Spleen (tissue), 11 donors: ENCODE measurements at regions not wholly inside any gene's neighbourhood (a gene's known extent, or its start where the extent isn't known, plus 50 kb on each side); places are given as distances from the start of the nearest gene placed in this dataset.
A peak's percentile ranks its signal among the peaks of the same experiment; 100 is the strongest.

Experiments used
- DNase-seq: peaks from one replicate; pipeline ENCODE4 v3.0.0-alpha.2; 2020
- H3K27ac ChIP-seq, 8 donors: fragments of 200-600 bp; sonication (generic) in 7 of 8; 1 replicate in 4 of 8; 2 replicates in 4 of 8; pipeline versions ENCODE4 v1.5.0 to v1.8.0; 2016 to 2021; ENCODE audit warnings: inconsistent platforms in 4 of 8, mild to moderate bottlenecking in 4 of 8, moderate library complexity in 1 of 8
- H3K27me3 ChIP-seq, 7 donors: fragments of 200-600 bp; sonication (generic) in 6 of 7; replicated peaks in 1 of 7; 1 replicate in 4 of 7; 2 replicates in 3 of 7; pipeline versions ENCODE4 v1.5.0 to v1.8.0; 2016 to 2021; ENCODE audit warnings: inconsistent platforms in 3 of 7, mild to moderate bottlenecking in 1 of 7
- H3K36me3 ChIP-seq, 6 donors: fragments of 200-600 bp; sonication (generic) in 5 of 6; 1 replicate in 4 of 6; 2 replicates in 2 of 6; pipeline versions ENCODE4 v1.5.0 to v1.8.0; 2016 to 2021; ENCODE audit warnings: inconsistent platforms in 2 of 6
- H3K4me1 ChIP-seq, 6 donors: fragments of 200-600 bp; sonication (generic) in 5 of 6; 1 replicate in 3 of 6; 2 replicates in 3 of 6; pipeline versions ENCODE4 v1.5.0 to v1.8.0; 2016 to 2021; ENCODE audit warnings: inconsistent platforms in 3 of 6
- H3K4me3 ChIP-seq, 8 donors: fragments of 200-600 bp; sonication (generic) in 7 of 8; 1 replicate in 4 of 8; 2 replicates in 4 of 8; pipeline versions ENCODE4 v1.5.0 to v1.8.0; 2016 to 2021; ENCODE audit warnings: inconsistent platforms in 4 of 8, mild to moderate bottlenecking in 4 of 8, moderate library complexity in 2 of 8
- H3K9me3 ChIP-seq, 8 donors: fragments of 200-600 bp; sonication (generic) in 7 of 8; 1 replicate in 4 of 8; 2 replicates in 4 of 8; pipeline versions ENCODE4 v1.5.0 to v1.8.0; 2016 to 2021; ENCODE audit warnings: inconsistent platforms in 4 of 8
- POLR2A ChIP-seq, 3 donors: fragments of 450-650 bp; IDR thresholded peaks; one replicate each; pipeline ENCODE4 v1.5.1; 2017; ENCODE audit warnings: antibody characterized with exemption in 3 of 3, mild to moderate bottlenecking in 1 of 3
- POLR2AphosphoS5 ChIP-seq, 3 donors: sonication (generic); formaldehyde crosslinking; IDR thresholded peaks; one replicate each; pipeline ENCODE4 v1.5.1; 2017; ENCODE audit warnings: antibody characterized with exemption in 3 of 3
- WGBS, 5 donors: extraction: QIAGEN DNeasy Blood & Tissue Kit in 3 of 5; methylation state at CpG; one replicate each; pipeline versions ENCODE4 v1.1.5 to v1.1.7; 2013 to 2018; 5-methylcytosine and 5-hydroxymethylcytosine counted together
- intact Hi-C: fragments of 100-400 bp; cut with DNase I; formaldehyde crosslinking; loops from one replicate; pipeline ENCODE4 v1.15.0; 2023; ENCODE audit warnings: low total_unique reads
- TF ChIP-seq, protein P1 (sequence below), 11 experiments: fragments of 200-600 bp in 7 of 11; fragments of 450-650 bp in 4 of 11; sonication (generic) in 4 of 11; IDR thresholded peaks in 8 of 11; conservative IDR thresholded peaks in 3 of 11; 1 replicate in 7 of 11; 2 replicates in 4 of 11; pipeline versions ENCODE4 v1.4.0 to v1.8.0; 2016 to 2021; ENCODE audit warnings: antibody characterized with exemption in 11 of 11, inconsistent platforms in 4 of 11, mild to moderate bottlenecking in 1 of 11
- donor health status: healthy with polysubstance abuse.
- donor health status: DM: no; HTN: no; CAD: no; lungs with moderate emphysema.
- donor health status: DM: no; HTN: no; CAD: no.
- donor health status: Bipolar disorder and iron deficiency.
- donor health status: healthy.
- donor health status: DM: no; HTN: no; CAD: no.
- donor health status: DM: yes; HTN: yes; CAD: no.

DNA sequence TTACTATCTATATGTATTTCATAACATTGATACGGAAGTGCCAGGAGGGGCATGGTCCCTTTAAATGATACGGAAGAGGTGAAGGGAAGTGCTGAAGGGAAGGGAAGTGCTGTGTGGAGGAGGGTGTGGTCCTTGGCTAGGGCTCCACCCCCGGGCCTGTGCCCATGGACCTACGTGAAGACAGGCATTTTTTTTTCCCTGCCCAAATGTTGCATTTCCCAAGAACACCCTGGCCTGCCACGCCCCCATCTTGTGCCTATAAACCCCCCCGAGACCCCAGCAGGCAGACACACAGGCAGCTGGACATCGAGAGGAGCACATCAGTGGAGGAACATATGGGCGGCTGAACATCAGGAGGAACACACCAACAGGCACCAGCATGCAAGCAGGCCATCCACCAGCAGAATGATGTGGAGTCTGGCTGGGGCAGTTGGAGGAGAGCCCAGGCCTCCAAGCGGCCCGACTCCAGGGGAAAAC, 134.1 kb downstream of the SLC41A2 start:
- Histone ChIP-seq H3K36me3 (no peaks in the 10 kb centered on the region), H3K4me3 (no peak overlapping the region), H3K27ac (peak overlapping the region in 1 of 8 donors; percentile 37), H3K4me1 (no peaks in the 10 kb centered on the region), H3K9me3 (peaks cover 0 to 30% (median 27%) of the 10 kb centered on the region in 8 donors), H3K27me3 (no peaks in the 10 kb centered on the region)
- 78 to 92% (median 83%) methylated on average over 10 of the region's 10 CpGs for WGBS, 5 donors
- intact Hi-C loops, result no loop called here
- DNase-seq, result peak; percentile 78
- TF ChIP-seq, protein P1, sequence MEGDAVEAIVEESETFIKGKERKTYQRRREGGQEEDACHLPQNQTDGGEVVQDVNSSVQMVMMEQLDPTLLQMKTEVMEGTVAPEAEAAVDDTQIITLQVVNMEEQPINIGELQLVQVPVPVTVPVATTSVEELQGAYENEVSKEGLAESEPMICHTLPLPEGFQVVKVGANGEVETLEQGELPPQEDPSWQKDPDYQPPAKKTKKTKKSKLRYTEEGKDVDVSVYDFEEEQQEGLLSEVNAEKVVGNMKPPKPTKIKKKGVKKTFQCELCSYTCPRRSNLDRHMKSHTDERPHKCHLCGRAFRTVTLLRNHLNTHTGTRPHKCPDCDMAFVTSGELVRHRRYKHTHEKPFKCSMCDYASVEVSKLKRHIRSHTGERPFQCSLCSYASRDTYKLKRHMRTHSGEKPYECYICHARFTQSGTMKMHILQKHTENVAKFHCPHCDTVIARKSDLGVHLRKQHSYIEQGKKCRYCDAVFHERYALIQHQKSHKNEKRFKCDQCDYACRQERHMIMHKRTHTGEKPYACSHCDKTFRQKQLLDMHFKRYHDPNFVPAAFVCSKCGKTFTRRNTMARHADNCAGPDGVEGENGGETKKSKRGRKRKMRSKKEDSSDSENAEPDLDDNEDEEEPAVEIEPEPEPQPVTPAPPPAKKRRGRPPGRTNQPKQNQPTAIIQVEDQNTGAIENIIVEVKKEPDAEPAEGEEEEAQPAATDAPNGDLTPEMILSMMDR (IDR thresholded peaks at IDR 0.05 in 8 of 11, conservative IDR thresholded peaks at IDR 0.05 in 3 of 11), result no peak
- TF ChIP-seq POLR2A (IDR thresholded peaks at IDR 0.05) (no peak), POLR2AphosphoS5 (IDR thresholded peaks at IDR 0.05) (no peak)

DNA sequence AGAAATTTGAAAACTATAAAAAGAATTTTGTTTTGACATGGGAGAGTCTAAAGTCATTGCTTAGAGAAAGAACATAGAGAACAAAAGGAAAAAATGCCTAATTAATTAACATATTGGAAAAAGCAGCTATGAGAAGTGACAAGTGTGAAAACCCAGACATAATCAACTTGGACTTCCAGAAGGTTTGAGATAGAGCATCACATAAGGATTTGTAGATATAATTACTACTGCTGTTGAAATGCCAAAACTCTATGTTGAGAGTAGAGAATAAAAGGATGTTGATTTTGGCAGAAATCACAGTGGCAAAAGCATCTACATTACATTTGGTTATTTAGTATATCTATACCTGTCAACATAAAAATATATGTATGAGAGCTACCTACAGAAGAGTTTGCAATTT, 135.1 kb downstream of the SLC41A2 start:
- no peaks in the 10 kb centered on the region for H3K27me3 ChIP-seq
- no peaks in the 10 kb centered on the region for H3K36me3 ChIP-seq
- TF ChIP-seq, protein P1 (IDR thresholded peaks at IDR 0.05 in 8 of 11, conservative IDR thresholded peaks at IDR 0.05 in 3 of 11), result no peak
- no peak for TF ChIP-seq POLR2A (IDR thresholded peaks at IDR 0.05)
- TF ChIP-seq POLR2AphosphoS5 (IDR thresholded peaks at IDR 0.05), result no peak
- DNase-seq, result no peak
- intact Hi-C loops, result no loop called here
- peaks cover 0 to 30% (median 27%) of the 10 kb centered on the region in 8 donors for H3K9me3 ChIP-seq
- H3K4me3 ChIP-seq, result no peak overlapping the region
- H3K27ac ChIP-seq, result no peak overlapping the region
- no peaks in the 10 kb centered on the region for H3K4me1 ChIP-seq

DNA sequence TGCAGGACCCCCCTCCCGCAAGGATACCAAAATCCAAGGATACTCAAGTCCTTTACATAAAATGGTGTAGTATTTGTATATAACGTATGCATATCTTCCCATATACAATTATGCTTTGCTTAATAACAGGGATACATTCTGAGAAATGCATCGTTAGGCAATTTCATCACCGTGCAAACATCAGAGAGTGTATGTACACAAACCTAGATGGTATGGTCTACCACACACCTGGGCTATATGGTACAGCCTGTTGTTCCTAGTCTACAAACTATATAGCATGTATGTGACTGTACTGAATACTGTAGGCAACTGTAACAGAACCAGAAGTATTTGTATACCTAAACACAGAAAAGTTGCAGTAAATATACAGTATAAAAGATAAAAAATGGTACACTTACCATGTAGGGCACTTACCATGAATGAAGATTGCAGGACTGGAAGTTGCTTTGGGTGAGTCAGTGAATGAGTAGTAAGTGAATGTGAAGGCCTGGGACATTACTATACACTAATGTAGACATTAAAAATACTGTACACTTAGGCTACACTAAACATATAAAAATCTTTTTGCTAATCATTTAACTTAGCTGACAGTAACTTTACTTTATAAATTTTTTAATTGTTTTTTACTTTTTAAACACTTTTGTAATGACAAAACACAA, 141.1 kb downstream of the SLC41A2 start:
- intact Hi-C loops, result no loop called here
- no peaks in the 10 kb centered on the region for H3K4me1 ChIP-seq
- H3K4me3 ChIP-seq, result no peak overlapping the region
- no peaks in the 10 kb centered on the region for H3K36me3 ChIP-seq
- no peak overlapping the region for H3K27ac ChIP-seq
- H3K9me3 ChIP-seq, result no peaks in the 10 kb centered on the region
- DNase-seq, result no peak
- no peaks in the 10 kb centered on the region for H3K27me3 ChIP-seq
- WGBS, 5 donors, result 85 to 98% (median 96%) methylated on average over 4 of the region's 4 CpGs
- TF ChIP-seq POLR2AphosphoS5 (IDR thresholded peaks at IDR 0.05), result no peak
- TF ChIP-seq, protein P1 (IDR thresholded peaks at IDR 0.05 in 8 of 11, conservative IDR thresholded peaks at IDR 0.05 in 3 of 11), result no peak
- no peak for TF ChIP-seq POLR2A (IDR thresholded peaks at IDR 0.05)

DNA sequence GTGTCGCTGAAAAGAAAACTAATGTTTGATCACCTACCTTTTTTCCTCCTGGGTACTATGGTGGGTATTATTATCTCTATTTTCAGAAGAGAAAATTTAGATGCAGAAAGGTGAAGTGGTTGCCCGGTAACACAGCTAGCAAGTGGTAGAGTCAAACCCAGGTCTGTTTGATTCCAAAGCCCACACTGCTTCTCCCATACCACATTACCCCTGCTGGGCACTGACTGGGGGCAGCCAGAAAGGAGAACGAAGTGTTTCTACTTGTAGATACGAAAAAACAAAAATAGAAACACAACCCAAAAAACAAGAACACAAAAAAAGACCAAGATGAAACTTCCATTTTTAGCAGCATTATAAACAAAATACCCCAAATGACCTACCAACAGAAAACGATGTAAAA, 142.2 kb downstream of the SLC41A2 start:
- no peak overlapping the region for H3K4me3 ChIP-seq
- no peaks in the 10 kb centered on the region for H3K4me1 ChIP-seq
- no peak for DNase-seq
- no peaks in the 10 kb centered on the region for H3K36me3 ChIP-seq
- no peak overlapping the region for H3K27ac ChIP-seq
- intact Hi-C loops, result no loop called here
- H3K27me3 ChIP-seq, result no peaks in the 10 kb centered on the region
- WGBS, 5 donors, result 80 to 85% (median 80%) methylated on average over 5 of the region's 5 CpGs
- H3K9me3 ChIP-seq, result no peaks in the 10 kb centered on the region
- TF ChIP-seq, protein P1 (IDR thresholded peaks at IDR 0.05 in 8 of 11, conservative IDR thresholded peaks at IDR 0.05 in 3 of 11), result no peak
- TF ChIP-seq POLR2AphosphoS5 (IDR thresholded peaks at IDR 0.05) (no peak), POLR2A (IDR thresholded peaks at IDR 0.05) (no peak)
